ENCODE measurements at regions not wholly inside any gene's neighbourhood (a gene's known extent, or its start where the extent isn't known, plus 50 kb on each side); places are given as distances from the start of the nearest gene placed in this dataset.
"Not testable (repeated sequence)": the region's sequence is repeated elsewhere in the genome, so short reads cannot be mapped to it uniquely, and the experiment has no call there.

DNA sequence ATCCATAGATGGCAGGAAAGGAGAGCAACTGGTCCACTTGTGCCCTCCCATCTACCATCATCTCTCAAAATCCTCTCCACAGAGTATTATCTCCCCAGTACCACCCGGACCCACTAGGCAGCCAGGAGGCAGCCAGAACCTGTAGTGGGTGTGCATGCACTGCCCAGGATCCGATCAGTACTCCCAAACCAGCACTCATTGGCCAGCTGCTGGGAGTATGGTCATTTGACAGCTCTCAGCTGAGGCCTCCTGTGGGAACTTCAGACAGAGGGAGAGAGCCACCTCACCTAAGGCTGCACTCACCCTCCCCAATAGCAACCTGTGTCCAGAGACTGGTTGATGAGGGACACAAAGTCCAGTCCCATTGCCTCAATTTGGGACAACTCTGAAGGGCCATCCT is 286.0 kb downstream of the TRIM36 start:
- no peak for DNase-seq
- WGBS, 4 donors = 70 to 100% (median 77%) methylated on average over 1 to 2 of the region's 2 CpGs
- TF ChIP-seq POLR2A (IDR thresholded peaks at IDR 0.05) = no peak
- TF ChIP-seq CTCF (IDR thresholded peaks at IDR 0.05) = no peak
- no peak overlapping the region for H3K27ac ChIP-seq
- H3K4me1 ChIP-seq (replicated peaks in 1 of 2) = no peaks in the 10 kb centered on the region
- H3K9me3 ChIP-seq (replicated peaks in 1 of 3) = no peaks in the 10 kb centered on the region
- no peaks in the 10 kb centered on the region for H3K36me3 ChIP-seq (replicated peaks in 1 of 2)
- no peak overlapping the region for H3K4me3 ChIP-seq
- intact Hi-C loops (cut with DNase I) = no loop called here
- H3K27me3 ChIP-seq = no peaks in the 10 kb centered on the region

DNA sequence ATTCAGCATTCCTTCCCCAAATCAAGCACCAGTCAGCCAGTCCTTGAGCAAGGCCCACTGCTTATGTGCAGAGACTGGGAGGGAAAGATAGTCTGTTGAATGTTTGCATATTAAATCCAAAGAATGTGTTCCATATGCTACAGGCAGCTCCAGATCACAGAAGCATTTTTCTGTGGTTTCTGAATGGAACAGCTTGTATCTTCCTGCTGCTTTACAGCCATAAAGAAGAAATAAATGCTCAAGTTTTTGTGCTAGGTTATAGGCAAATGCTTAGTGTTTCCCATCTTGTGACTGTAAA is 310.3 kb downstream of the TRIM36 start:
- H3K36me3 ChIP-seq (replicated peaks in 1 of 2) = no peaks in the 10 kb centered on the region
- H3K27me3 ChIP-seq = no peaks in the 10 kb centered on the region
- H3K27ac ChIP-seq = no peak overlapping the region
- DNase-seq = no peak
- no peaks in the 10 kb centered on the region for H3K4me1 ChIP-seq (replicated peaks in 1 of 2)
- intact Hi-C loops (cut with DNase I) = no loop called here
- no peak overlapping the region for H3K4me3 ChIP-seq
- no peaks in the 10 kb centered on the region for H3K9me3 ChIP-seq (replicated peaks in 1 of 3)
- TF ChIP-seq CTCF (IDR thresholded peaks at IDR 0.05) (no peak), POLR2A (IDR thresholded peaks at IDR 0.05) (no peak)

DNA sequence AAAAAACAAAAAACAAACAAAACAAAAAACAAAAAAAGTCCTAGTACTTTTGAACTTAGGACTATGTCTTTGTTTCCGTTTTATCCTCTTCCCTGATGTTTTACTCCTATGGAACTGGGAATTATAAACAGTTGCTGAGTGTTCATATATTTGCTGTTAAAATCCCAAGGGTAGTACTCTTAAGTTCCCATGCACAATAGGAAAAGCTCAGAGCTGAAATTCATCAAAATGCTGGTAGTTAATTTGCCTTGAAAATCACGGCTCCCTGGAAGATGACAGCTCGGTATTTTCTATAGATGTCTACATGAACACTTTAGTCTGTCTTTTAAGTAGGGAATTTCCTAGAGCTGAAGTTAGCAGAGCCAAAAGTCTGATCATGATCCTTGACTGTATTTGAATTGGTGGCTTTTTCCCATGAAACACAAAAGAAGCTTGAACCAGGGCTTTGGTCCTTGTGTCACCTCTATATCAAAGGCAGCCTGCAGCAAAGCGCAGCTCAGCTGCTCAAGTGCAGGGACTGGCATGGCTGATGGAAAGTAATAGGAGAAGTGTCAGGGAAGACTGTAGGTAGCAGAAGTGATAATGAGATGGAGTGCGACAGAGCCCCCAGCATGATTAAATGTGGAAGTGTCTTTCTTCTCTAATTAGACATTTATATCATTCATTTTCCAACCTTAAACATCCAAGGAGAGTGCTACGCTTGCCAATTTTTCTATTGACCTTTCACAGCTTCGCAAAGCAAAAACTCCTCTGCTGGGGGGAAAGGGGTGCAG is 310.9 kb downstream of the TRIM36 start:
- intact Hi-C loops (cut with DNase I) = no loop called here
- no peaks in the 10 kb centered on the region for H3K9me3 ChIP-seq (replicated peaks in 1 of 3)
- TF ChIP-seq CTCF (IDR thresholded peaks at IDR 0.05) (no peak), POLR2A (IDR thresholded peaks at IDR 0.05) (no peak)
- H3K36me3 ChIP-seq (replicated peaks in 1 of 2) = no peaks in the 10 kb centered on the region
- no peaks in the 10 kb centered on the region for H3K4me1 ChIP-seq (replicated peaks in 1 of 2)
- no peaks in the 10 kb centered on the region for H3K27me3 ChIP-seq
- WGBS, 4 donors = 79 to 83% (median 81%) methylated on average over 7 of the region's 7 CpGs
- no peak overlapping the region for H3K27ac ChIP-seq
- H3K4me3 ChIP-seq = no peak overlapping the region
- no peak for DNase-seq

- TF ChIP-seq CTCF (IDR thresholded peaks at IDR 0.05) (no peak), POLR2A (IDR thresholded peaks at IDR 0.05) (no peak)
- Histone ChIP-seq H3K4me3 (no peak overlapping the region), H3K27ac (no peak overlapping the region), H3K27me3 (no peaks in the 10 kb centered on the region), H3K36me3 (replicated peaks in 1 of 2) (no peaks in the 10 kb centered on the region), H3K9me3 (replicated peaks in 1 of 3) (no peaks in the 10 kb centered on the region), H3K4me1 (replicated peaks in 1 of 2) (no peaks in the 10 kb centered on the region)
- 63 to 83% (median 72%) methylated on average over 20 to 22 of the region's 22 CpGs for WGBS, 4 donors
- intact Hi-C loops (cut with DNase I) = no loop called here
- no peak for DNase-seq
Observed at GRCh38 chr5:114857941-114858551, 311.7 kb downstream of the TRIM36 start.

DNA sequence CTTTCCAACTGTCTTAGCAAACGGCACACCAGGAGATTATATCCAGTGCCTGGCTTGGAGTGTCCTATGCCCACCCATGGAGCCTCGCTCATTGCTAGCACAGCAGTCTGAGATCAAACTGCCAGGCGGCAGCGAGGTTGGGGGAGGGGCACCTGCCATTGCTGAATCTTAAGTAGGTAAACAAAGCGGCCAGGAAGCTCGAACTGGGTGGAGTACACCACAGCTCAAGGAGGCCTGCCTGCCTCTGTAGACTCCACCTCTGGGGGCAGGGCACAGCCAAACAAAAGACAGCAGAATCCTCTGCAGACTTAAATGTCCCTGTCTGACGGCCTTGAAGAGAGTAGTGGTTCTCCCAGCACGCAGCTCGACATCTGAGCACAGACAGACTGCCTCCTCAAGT is 325.0 kb downstream of the TRIM36 start:
- intact Hi-C loops (cut with DNase I); H3K4me1 ChIP-seq (replicated peaks in 1 of 2); H3K27ac ChIP-seq; H3K4me3 ChIP-seq; H3K27me3 ChIP-seq; H3K36me3 ChIP-seq (replicated peaks in 1 of 2); H3K9me3 ChIP-seq (replicated peaks in 1 of 3); DNase-seq: not testable (repeated sequence)
- 80 to 100% (median 83%) methylated on average over 4 to 9 of the region's 9 CpGs for WGBS, 4 donors
